MM.1S (cell line): ENCODE measurements at regions not wholly inside any gene's neighbourhood (a gene's known extent, or its start where the extent isn't known, plus 50 kb on each side); places are given as distances from the start of the nearest gene placed in this dataset.

Source experiments
- DNase-seq: peaks from one replicate; pipeline ENCODE4 v3.0.0-alpha.2; 2015
- H2AFZ ChIP-seq: fragments of 300-600 bp; sonication (generic); 2 replicates; pipeline ENCODE4 v1.6.0; 2016; ENCODE audit warnings: antibody characterized with exemption, low read length
- H3F3A ChIP-seq: fragments of 300-600 bp; sonication (generic); 2 replicates; pipeline ENCODE4 v1.6.1; 2016; ENCODE audit warnings: mild to moderate bottlenecking, antibody characterized with exemption, low read length, moderate library complexity, mixed read lengths; ENCODE audit not compliant: insufficient read depth
- H3K27ac ChIP-seq: fragments of 300-600 bp; sonication (generic); 2 replicates; pipeline ENCODE4 v1.5.1; 2016; ENCODE audit warnings: mild to moderate bottlenecking, low read length
- H3K27me3 ChIP-seq: fragments of 300-600 bp; sonication (generic); replicated peaks from 2 replicates; pipeline ENCODE4 v1.6.0; 2016; ENCODE audit warnings: low read length; ENCODE audit not compliant: insufficient read depth
- H3K36me3 ChIP-seq: fragments of 300-600 bp; sonication (generic); replicated peaks from 2 replicates; pipeline ENCODE4 v1.6.1; 2016; ENCODE audit warnings: mild to moderate bottlenecking, low read length, mixed read lengths; ENCODE audit not compliant: insufficient read depth
- H3K4me1 ChIP-seq: fragments of 300-600 bp; sonication (generic); 2 replicates; pipeline ENCODE4 v1.6.1; 2016; ENCODE audit warnings: low read length, mixed read lengths
- H3K4me2 ChIP-seq: fragments of 300-600 bp; sonication (generic); 2 replicates; pipeline ENCODE4 v1.6.0; 2016; ENCODE audit warnings: low read depth, low read length
- H3K4me3 ChIP-seq: fragments of 300-600 bp; sonication (generic); 2 replicates; pipeline ENCODE4 v1.5.1; 2016; ENCODE audit warnings: low read length, mixed read lengths
- H3K79me2 ChIP-seq: fragments of 300-600 bp; sonication (generic); 2 replicates; pipeline ENCODE4 v1.6.1; 2016; ENCODE audit warnings: mixed run types, low read length, mixed read lengths
- H3K9ac ChIP-seq: fragments of 300-600 bp; sonication (generic); 2 replicates; pipeline ENCODE4 v1.6.1; 2016; ENCODE audit warnings: low read length, mixed read lengths
- H3K9me2 ChIP-seq: fragments of 300-600 bp; sonication (generic); replicated peaks from 2 replicates; pipeline ENCODE4 v1.6.1; 2016; ENCODE audit warnings: mild to moderate bottlenecking, low read length, mixed read lengths; ENCODE audit not compliant: insufficient read depth
- H3K9me3 ChIP-seq: fragments of 300-600 bp; sonication (generic); replicated peaks from 2 replicates; pipeline ENCODE4 v1.6.1; 2016; ENCODE audit warnings: mild to moderate bottlenecking, low read length, mixed read lengths; ENCODE audit not compliant: insufficient read depth
- H4K20me1 ChIP-seq: fragments of 300-600 bp; sonication (generic); 2 replicates; pipeline ENCODE4 v1.6.1; 2016; ENCODE audit warnings: mild to moderate bottlenecking, low read length, moderate library complexity, mixed read lengths; ENCODE audit not compliant: insufficient read depth
- CTCF ChIP-seq: fragments of 300-600 bp; sonication (generic); IDR thresholded peaks from 2 replicates; pipeline ENCODE4 v1.5.1; 2016; ENCODE audit warnings: antibody characterized with exemption, low read length, mixed read lengths
- EZH2 ChIP-seq: fragments of 300-600 bp; sonication (generic); optimal IDR thresholded peaks from 2 replicates; pipeline ENCODE3; 2017; ENCODE audit warnings: low read depth, mild to moderate bottlenecking, antibody characterized with exemption, low read length, mixed read lengths
- EZH2phosphoT487 ChIP-seq: fragments of 300-600 bp; sonication (generic); IDR thresholded peaks from 2 replicates; pipeline ENCODE4 v1.6.1; 2018; ENCODE audit warnings: antibody characterized with exemption, low read length

DNA sequence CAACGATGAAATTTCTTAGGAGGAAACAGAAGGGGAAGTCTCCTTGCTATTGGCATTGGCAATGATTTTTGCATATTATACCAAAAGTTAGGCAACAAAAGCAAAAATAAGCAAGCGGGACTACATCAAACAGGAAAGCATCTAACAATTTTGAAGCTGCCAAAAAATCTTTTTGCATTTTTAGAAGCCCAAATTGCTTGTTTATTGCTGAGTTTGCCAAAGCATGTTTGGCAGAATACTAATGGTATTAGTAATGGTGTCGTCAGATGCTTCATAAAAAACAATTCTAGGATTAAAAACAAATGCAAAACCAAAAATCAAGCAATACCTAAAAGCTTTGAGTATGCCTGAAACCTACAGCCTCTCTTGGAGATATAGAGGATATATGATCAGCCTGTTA is 80.0 kb downstream of the GALR1 start:
- Histone ChIP-seq H3K79me2 (no peaks in the 10 kb centered on the region), H3K9me3 (no peaks in the 10 kb centered on the region), H3K36me3 (no peaks in the 10 kb centered on the region), H3K9me2 (no peaks in the 10 kb centered on the region), H4K20me1 (no peaks in the 10 kb centered on the region), H3F3A (no peaks in the 10 kb centered on the region), H3K27ac (no peak overlapping the region), H3K4me1 (no peaks in the 10 kb centered on the region), H3K4me3 (no peak overlapping the region), H3K9ac (no peak overlapping the region), H2AFZ (no peak overlapping the region), H3K4me2 (no peak overlapping the region), H3K27me3 (no peaks in the 10 kb centered on the region)
- TF ChIP-seq CTCF, result no peak
- TF ChIP-seq EZH2phosphoT487, result no peak
- no peak for TF ChIP-seq EZH2
- DNase-seq, result no peak

DNA sequence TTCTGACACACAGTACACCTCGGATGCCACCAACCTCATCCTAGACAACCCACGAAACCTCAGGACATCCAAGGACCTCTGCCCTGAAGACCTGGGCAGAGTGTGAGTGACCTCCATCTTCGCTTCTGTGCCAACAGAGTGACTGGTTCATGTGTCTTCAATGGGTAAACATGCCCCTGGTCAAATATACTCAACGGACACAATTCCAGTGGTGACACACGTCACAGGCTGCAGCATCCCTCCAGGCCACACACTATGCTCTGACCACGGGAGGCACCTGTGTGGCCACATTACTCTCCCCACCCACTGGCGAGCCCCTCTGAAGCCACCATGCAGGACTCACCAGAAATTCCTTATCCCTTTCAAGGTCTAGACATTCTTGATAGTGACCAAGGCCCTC is 85.2 kb downstream of the GALR1 start:
- Histone ChIP-seq H3K4me1 (no peaks in the 10 kb centered on the region), H3K9me2 (no peaks in the 10 kb centered on the region), H3K9me3 (no peaks in the 10 kb centered on the region), H3K27ac (no peak overlapping the region), H3K9ac (no peak overlapping the region), H3F3A (no peaks in the 10 kb centered on the region), H4K20me1 (no peaks in the 10 kb centered on the region), H2AFZ (no peak overlapping the region), H3K27me3 (no peaks in the 10 kb centered on the region), H3K79me2 (no peaks in the 10 kb centered on the region), H3K4me2 (no peak overlapping the region), H3K4me3 (no peak overlapping the region), H3K36me3 (no peaks in the 10 kb centered on the region)
- TF ChIP-seq EZH2 (no peak), CTCF (no peak), EZH2phosphoT487 (no peak)
- no peak for DNase-seq

GRCh38 chr18:77337604-77338003 is 88.0 kb downstream of the GALR1 start:
- Histone ChIP-seq H3K27ac (no peak overlapping the region), H3F3A (no peaks in the 10 kb centered on the region), H3K4me3 (no peak overlapping the region), H2AFZ (no peak overlapping the region), H3K4me2 (no peak overlapping the region), H3K4me1 (no peaks in the 10 kb centered on the region), H4K20me1 (no peaks in the 10 kb centered on the region), H3K9me2 (no peaks in the 10 kb centered on the region), H3K27me3 (no peaks in the 10 kb centered on the region), H3K9me3 (no peaks in the 10 kb centered on the region), H3K36me3 (no peaks in the 10 kb centered on the region), H3K79me2 (no peaks in the 10 kb centered on the region), H3K9ac (no peak overlapping the region)
- no peak for TF ChIP-seq EZH2
- TF ChIP-seq EZH2phosphoT487, result no peak
- no peak for TF ChIP-seq CTCF
- no peak for DNase-seq

DNA sequence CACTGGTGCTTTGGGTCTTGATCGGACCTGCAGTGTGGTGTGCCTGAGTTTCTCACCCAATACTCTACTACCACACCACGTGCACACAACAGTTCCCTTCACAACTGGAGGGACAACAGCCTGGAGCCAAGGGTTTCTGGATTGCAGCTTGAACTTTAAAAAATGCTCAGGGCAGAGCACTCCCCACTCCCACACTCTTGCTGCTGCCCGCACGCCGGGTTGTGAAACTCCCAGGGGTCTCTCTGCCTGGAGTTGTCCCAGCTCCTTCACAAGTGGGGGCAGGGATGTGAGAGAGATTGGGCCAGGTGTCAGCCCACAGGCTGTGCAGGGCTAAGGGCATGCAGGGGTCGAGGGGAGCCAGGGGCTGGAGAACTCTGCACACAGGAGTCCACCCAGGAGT is 89.4 kb downstream of the GALR1 start:
- Histone ChIP-seq H3K27ac (no peak overlapping the region), H3K9ac (no peak overlapping the region), H3K9me2 (no peaks in the 10 kb centered on the region), H3K9me3 (no peaks in the 10 kb centered on the region), H3K36me3 (no peaks in the 10 kb centered on the region), H3F3A (no peaks in the 10 kb centered on the region), H3K4me1 (no peaks in the 10 kb centered on the region), H3K4me2 (no peak overlapping the region), H3K4me3 (no peak overlapping the region), H2AFZ (no peak overlapping the region), H3K27me3 (no peaks in the 10 kb centered on the region), H3K79me2 (no peaks in the 10 kb centered on the region), H4K20me1 (no peaks in the 10 kb centered on the region)
- no peak for TF ChIP-seq EZH2
- TF ChIP-seq EZH2phosphoT487, result no peak
- TF ChIP-seq CTCF, result no peak
- no peak for DNase-seq
